Testis (tissue), 2 donors: ENCODE measurements at regions not wholly inside any gene's neighbourhood (a gene's known extent, or its start where the extent isn't known, plus 50 kb on each side); places are given as distances from the start of the nearest gene placed in this dataset.

Experiments used
- DNase-seq: peaks from one replicate; pipeline ENCODE4 v3.0.0-alpha.2; 2019
- H3K27ac ChIP-seq, 2 donors: fragments of 200-600 bp; sonication (generic); one replicate each; pipeline ENCODE4 v1.5.1; 2019
- H3K27me3 ChIP-seq: fragments of 200-600 bp; sonication (generic); one replicate; pipeline ENCODE4 v1.5.1; 2019
- H3K36me3 ChIP-seq: fragments of 200-600 bp; sonication (generic); one replicate; pipeline ENCODE4 v1.5.1; 2017; ENCODE audit warnings: low read depth; ENCODE audit errors: missing control alignments
- H3K4me1 ChIP-seq: fragments of 200-600 bp; sonication (generic); one replicate; pipeline ENCODE4 v1.5.1; 2019
- H3K4me3 ChIP-seq, 2 donors: fragments of 200-600 bp; sonication (generic); one replicate each; pipeline ENCODE4 v1.5.1; 2017 to 2019
- H3K9me3 ChIP-seq: fragments of 200-600 bp; sonication (generic); one replicate; pipeline ENCODE4 v1.5.1; 2017
- CTCF ChIP-seq, 3 experiments: fragments of 450-650 bp in 2 of 3; fragments of 200-600 bp in 1 of 3; sonication (generic) in 1 of 3; IDR thresholded peaks; one replicate each; pipeline ENCODE4 v1.5.1; 2016 to 2019; ENCODE audit warnings: antibody characterized with exemption in 3 of 3, mild to moderate bottlenecking in 2 of 3, moderate library complexity in 1 of 3
- POLR2A ChIP-seq: fragments of 450-650 bp; IDR thresholded peaks from one replicate; pipeline ENCODE4 v1.6.1; 2017; ENCODE audit warnings: antibody characterized with exemption, mild to moderate bottlenecking, moderate library complexity
- WGBS, 2 donors: methylation state at CpG; one replicate each; pipeline ENCODE4 v1.1.5; 2018; 5-methylcytosine and 5-hydroxymethylcytosine counted together
- intact Hi-C: fragments of 100-400 bp; cut with DNase I; formaldehyde crosslinking; loops from one replicate; pipeline ENCODE4 v1.15.1; 2023; ENCODE audit warnings: low total_unique reads

DNA sequence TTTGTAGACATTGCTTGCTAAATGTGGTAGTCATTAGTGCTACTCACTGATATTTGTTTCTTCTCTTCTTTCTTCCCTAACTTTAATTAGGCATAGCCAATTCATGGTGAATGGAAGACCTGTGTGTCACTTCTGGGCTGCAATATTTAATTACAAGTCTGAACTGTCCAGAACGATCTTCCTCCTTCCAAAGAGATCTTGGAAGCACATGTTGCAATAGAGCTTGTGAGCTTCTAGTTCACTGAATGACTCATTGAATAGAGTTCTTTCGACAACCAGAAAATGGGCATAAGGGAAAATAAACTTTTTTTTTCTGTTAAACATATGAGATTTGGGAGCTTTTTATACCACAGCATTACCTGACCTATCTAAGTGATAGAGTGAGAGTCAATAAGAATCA, 1264.6 kb downstream of the PCDH9 start:
- H3K27me3 ChIP-seq = no peaks in the 10 kb centered on the region
- no peak overlapping the region for H3K4me3 ChIP-seq
- no peaks in the 10 kb centered on the region for H3K36me3 ChIP-seq
- H3K27ac ChIP-seq = no peak overlapping the region
- 83 to 84% methylated on average over 2 of the region's 2 CpGs for WGBS, 2 donors
- intact Hi-C loops = no loop called here
- H3K9me3 ChIP-seq = no peaks in the 10 kb centered on the region
- no peak for DNase-seq
- no peaks in the 10 kb centered on the region for H3K4me1 ChIP-seq
- TF ChIP-seq CTCF (IDR thresholded peaks at IDR 0.05) = no peak
- TF ChIP-seq POLR2A = no peak

DNA sequence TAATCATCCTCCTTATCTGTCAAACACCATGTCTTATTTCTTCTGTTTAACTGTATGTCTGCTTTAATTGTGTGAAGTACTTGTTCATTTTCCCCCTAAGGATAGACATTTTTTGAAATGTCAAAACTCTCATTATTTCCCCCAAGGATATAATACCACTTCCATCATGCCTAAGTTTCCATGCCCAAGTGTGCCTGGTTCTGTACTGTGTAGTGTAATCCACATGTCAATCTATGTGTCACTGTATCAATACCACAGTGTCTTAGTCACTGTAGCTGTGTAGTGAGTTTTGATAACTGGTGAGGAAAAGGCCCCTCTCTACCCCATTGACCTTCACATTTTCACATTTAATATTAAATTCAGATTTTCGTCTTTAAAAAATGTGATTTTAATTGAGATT, 1265.5 kb downstream of the PCDH9 start:
- H3K36me3 ChIP-seq = no peaks in the 10 kb centered on the region
- no peak overlapping the region for H3K4me3 ChIP-seq
- H3K9me3 ChIP-seq = no peaks in the 10 kb centered on the region
- no peaks in the 10 kb centered on the region for H3K4me1 ChIP-seq
- intact Hi-C loops = no loop called here
- no peak overlapping the region for H3K27ac ChIP-seq
- no peak for DNase-seq
- TF ChIP-seq CTCF (IDR thresholded peaks at IDR 0.05) (no peak), POLR2A (no peak)
- 89 to 92% methylated on average over 1 of the region's 1 CpG for WGBS, 2 donors
- H3K27me3 ChIP-seq = no peaks in the 10 kb centered on the region

DNA sequence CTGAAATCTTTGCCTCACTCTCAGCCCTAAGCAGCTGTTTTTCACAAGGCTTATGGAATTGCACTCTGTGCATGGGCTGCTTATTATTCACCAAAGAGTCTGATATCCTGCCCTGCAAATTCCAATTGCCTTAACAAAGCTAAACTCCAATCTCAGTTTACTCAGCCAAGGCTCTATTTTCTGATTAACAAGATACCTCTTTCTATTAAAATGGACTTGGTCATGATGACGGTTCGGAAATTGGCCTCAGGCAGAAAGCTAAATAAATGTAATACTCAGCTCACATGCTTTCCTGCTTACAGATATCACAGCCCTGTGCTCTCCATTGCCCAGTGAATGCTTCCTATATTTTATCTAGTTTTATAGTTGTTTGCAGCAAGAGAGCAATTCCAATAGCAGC, 1270.8 kb downstream of the PCDH9 start:
- H3K36me3 ChIP-seq = no peaks in the 10 kb centered on the region
- H3K27ac ChIP-seq = no peak overlapping the region
- H3K27me3 ChIP-seq = no peaks in the 10 kb centered on the region
- no peak for DNase-seq
- no peak for TF ChIP-seq CTCF (IDR thresholded peaks at IDR 0.05)
- TF ChIP-seq POLR2A = no peak
- intact Hi-C loops = no loop called here
- H3K4me3 ChIP-seq = no peak overlapping the region
- 89 to 94% methylated on average over 2 of the region's 2 CpGs for WGBS, 2 donors
- H3K9me3 ChIP-seq = no peaks in the 10 kb centered on the region
- H3K4me1 ChIP-seq = no peaks in the 10 kb centered on the region

GRCh38 chr13:65946387-65946786, 1283.7 kb downstream of the PCDH9 start:
- no peak for TF ChIP-seq POLR2A
- no peak for TF ChIP-seq CTCF (IDR thresholded peaks at IDR 0.05)
- H3K27ac ChIP-seq = no peak overlapping the region
- intact Hi-C loops = no loop called here
- no peaks in the 10 kb centered on the region for H3K9me3 ChIP-seq
- H3K27me3 ChIP-seq = no peaks in the 10 kb centered on the region
- DNase-seq = no peak
- H3K36me3 ChIP-seq = no peaks in the 10 kb centered on the region
- H3K4me1 ChIP-seq = peaks cover 4% of the 10 kb centered on the region
- 79 to 80% methylated on average over 4 of the region's 4 CpGs for WGBS, 2 donors
- H3K4me3 ChIP-seq = no peak overlapping the region

DNA sequence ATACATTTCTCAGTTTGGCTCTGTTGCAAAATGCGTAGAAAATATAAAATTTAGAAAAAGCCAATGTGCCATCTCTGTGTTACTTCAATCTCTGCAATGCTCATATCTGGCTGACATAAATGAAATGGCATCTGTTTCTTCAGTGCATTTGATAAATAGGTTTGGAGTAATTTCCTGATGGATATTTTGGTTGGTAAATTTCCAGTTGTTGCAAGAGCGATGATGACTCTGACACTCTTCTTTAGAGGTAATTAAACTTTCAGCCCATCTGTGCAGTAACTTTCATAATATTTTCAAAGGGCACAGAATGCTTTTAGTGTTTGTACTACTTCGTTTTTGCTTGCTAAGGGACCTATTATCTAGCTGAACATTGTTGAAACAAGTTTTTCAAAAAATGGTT, 1286.4 kb downstream of the PCDH9 start:
- no peak overlapping the region for H3K4me3 ChIP-seq
- TF ChIP-seq POLR2A (no peak), CTCF (IDR thresholded peaks at IDR 0.05) (no peak)
- H3K27ac ChIP-seq = no peak overlapping the region
- no peaks in the 10 kb centered on the region for H3K9me3 ChIP-seq
- DNase-seq = no peak
- WGBS, 2 donors = 42 to 55% methylated on average over 3 of the region's 3 CpGs
- peaks cover 4% of the 10 kb centered on the region for H3K4me1 ChIP-seq
- intact Hi-C loops = no loop called here
- no peaks in the 10 kb centered on the region for H3K36me3 ChIP-seq
- no peaks in the 10 kb centered on the region for H3K27me3 ChIP-seq
